ENCODE measurements at regions not wholly inside any gene's neighbourhood (a gene's known extent, or its start where the extent isn't known, plus 50 kb on each side); places are given as distances from the start of the nearest gene placed in this dataset.

GRCh38 chr18:47585914-47586313 lies 334.5 kb upstream of the SKOR2 start:
- TF ChIP-seq ZNF565 (CRISPR knock-in tag; conservative IDR thresholded peaks at IDR 0.05; ENCODE audit: low read depth), result no peak
- no peak for TF ChIP-seq BACH2 (CRISPR knock-in tag; IDR thresholded peaks at IDR 0.05; ENCODE audit: borderline replicate concordance)
- no peak for TF ChIP-seq ARNTL (CRISPR knock-in tag; IDR thresholded peaks at IDR 0.05; ENCODE audit: borderline replicate concordance, low read depth)
- TF ChIP-seq OSR1 (CRISPR knock-in tag; IDR thresholded peaks at IDR 0.05), result no peak
- TF ChIP-seq, protein P1, sequence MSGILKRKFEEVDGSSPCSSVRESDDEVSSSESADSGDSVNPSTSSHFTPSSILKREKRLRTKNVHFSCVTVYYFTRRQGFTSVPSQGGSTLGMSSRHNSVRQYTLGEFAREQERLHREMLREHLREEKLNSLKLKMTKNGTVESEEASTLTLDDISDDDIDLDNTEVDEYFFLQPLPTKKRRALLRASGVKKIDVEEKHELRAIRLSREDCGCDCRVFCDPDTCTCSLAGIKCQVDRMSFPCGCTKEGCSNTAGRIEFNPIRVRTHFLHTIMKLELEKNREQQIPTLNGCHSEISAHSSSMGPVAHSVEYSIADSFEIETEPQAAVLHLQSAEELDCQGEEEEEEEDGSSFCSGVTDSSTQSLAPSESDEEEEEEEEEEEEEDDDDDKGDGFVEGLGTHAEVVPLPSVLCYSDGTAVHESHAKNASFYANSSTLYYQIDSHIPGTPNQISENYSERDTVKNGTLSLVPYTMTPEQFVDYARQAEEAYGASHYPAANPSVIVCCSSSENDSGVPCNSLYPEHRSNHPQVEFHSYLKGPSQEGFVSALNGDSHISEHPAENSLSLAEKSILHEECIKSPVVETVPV (CRISPR knock-in tag; IDR thresholded peaks at IDR 0.05), result no peak
- TF ChIP-seq, protein P2, sequence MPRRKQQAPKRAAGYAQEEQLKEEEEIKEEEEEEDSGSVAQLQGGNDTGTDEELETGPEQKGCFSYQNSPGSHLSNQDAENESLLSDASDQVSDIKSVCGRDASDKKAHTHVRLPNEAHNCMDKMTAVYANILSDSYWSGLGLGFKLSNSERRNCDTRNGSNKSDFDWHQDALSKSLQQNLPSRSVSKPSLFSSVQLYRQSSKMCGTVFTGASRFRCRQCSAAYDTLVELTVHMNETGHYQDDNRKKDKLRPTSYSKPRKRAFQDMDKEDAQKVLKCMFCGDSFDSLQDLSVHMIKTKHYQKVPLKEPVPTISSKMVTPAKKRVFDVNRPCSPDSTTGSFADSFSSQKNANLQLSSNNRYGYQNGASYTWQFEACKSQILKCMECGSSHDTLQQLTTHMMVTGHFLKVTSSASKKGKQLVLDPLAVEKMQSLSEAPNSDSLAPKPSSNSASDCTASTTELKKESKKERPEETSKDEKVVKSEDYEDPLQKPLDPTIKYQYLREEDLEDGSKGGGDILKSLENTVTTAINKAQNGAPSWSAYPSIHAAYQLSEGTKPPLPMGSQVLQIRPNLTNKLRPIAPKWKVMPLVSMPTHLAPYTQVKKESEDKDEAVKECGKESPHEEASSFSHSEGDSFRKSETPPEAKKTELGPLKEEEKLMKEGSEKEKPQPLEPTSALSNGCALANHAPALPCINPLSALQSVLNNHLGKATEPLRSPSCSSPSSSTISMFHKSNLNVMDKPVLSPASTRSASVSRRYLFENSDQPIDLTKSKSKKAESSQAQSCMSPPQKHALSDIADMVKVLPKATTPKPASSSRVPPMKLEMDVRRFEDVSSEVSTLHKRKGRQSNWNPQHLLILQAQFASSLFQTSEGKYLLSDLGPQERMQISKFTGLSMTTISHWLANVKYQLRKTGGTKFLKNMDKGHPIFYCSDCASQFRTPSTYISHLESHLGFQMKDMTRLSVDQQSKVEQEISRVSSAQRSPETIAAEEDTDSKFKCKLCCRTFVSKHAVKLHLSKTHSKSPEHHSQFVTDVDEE (CRISPR knock-in tag; IDR thresholded peaks at IDR 0.05), result no peak
- no peak for TF ChIP-seq PPARA (CRISPR knock-in tag; IDR thresholded peaks at IDR 0.05; ENCODE audit: borderline replicate concordance)
- TF ChIP-seq POU6F1 (CRISPR knock-in tag; IDR thresholded peaks at IDR 0.05; ENCODE audit: borderline replicate concordance, low read depth), result no peak
- TF ChIP-seq SNAI2 (CRISPR knock-in tag; IDR thresholded peaks at IDR 0.05), result no peak
